SU-DHL-6 (cell line): ENCODE measurements at regions not wholly inside any gene's neighbourhood (a gene's known extent, or its start where the extent isn't known, plus 50 kb on each side); places are given as distances from the start of the nearest gene placed in this dataset.

ENCODE experiments used
- H2AFZ ChIP-seq: fragments of 200-600 bp; sonication (generic); 2 replicates; pipeline ENCODE4 v1.6.1; 2014; ENCODE audit warnings: low read depth, mild to moderate bottlenecking, moderate library complexity, mixed read lengths, antibody characterized with exemption, low read length; ENCODE audit not compliant: severe bottlenecking
- H3F3A ChIP-seq: fragments of 200-600 bp; shearing (Covaris generic); 2 replicates; pipeline ENCODE4 v1.6.0; 2016; ENCODE audit warnings: antibody characterized with exemption, mild to moderate bottlenecking; ENCODE audit not compliant: insufficient read depth
- H3K27ac ChIP-seq: fragments of 200-600 bp; sonication (generic); 2 replicates; pipeline ENCODE4 v1.5.1; 2016; ENCODE audit warnings: low read depth, mild to moderate bottlenecking, low read length, moderate library complexity, mixed read lengths
- H3K27me3 ChIP-seq: fragments of 200-600 bp; sonication (generic), shearing (Covaris generic); 2 replicates; pipeline ENCODE4 v1.6.0; 2014; ENCODE audit warnings: mild to moderate bottlenecking, low read length
- H3K36me3 ChIP-seq: fragments of 200-600 bp; sonication (generic); 2 replicates; pipeline ENCODE4 v1.6.1; 2014; ENCODE audit warnings: mild to moderate bottlenecking, low read length, mixed read lengths
- H3K4me2 ChIP-seq: fragments of 300-600, 200-600 bp; shearing (Covaris generic), sonication (generic); 2 replicates; pipeline ENCODE4 v1.6.0; 2014; ENCODE audit warnings: low read length, low read depth, mild to moderate bottlenecking; ENCODE audit not compliant: poor library complexity, severe bottlenecking
- H3K4me3 ChIP-seq: fragments of 200-600 bp; sonication (generic); 2 replicates; pipeline ENCODE4 v1.5.1; 2014; ENCODE audit warnings: antibody characterized with exemption, low read length, mild to moderate bottlenecking, mixed read lengths; ENCODE audit not compliant: insufficient read depth, poor library complexity, severe bottlenecking
- H3K79me2 ChIP-seq: fragments of 200-600 bp; sonication (generic); 2 replicates; pipeline ENCODE4 v1.6.1; 2014; ENCODE audit warnings: mild to moderate bottlenecking, low read length, moderate library complexity; ENCODE audit not compliant: insufficient read depth
- H3K9ac ChIP-seq: fragments of 200-600 bp; sonication (generic); 2 replicates; pipeline ENCODE4 v1.7.0; 2014; ENCODE audit warnings: mild to moderate bottlenecking, low read length
- H3K9me2 ChIP-seq: fragments of 200-600 bp; sonication (generic); replicated peaks from 2 replicates; pipeline ENCODE4 v1.6.1; 2014; ENCODE audit warnings: low read length; ENCODE audit not compliant: insufficient read depth
- H3K9me3 ChIP-seq: fragments of 200-600 bp; sonication (generic); 2 replicates; pipeline ENCODE4 v1.6.1; 2014; ENCODE audit warnings: low read length, mixed read lengths; ENCODE audit not compliant: insufficient read depth
- H4K20me1 ChIP-seq: fragments of 200-600 bp; sonication (generic); 2 replicates; pipeline ENCODE4 v1.6.1; 2014; ENCODE audit warnings: low read depth, mild to moderate bottlenecking, antibody characterized with exemption, low read length, moderate library complexity, mixed read lengths
- CTCF ChIP-seq: fragments of 200-600 bp; sonication (generic); IDR thresholded peaks from one replicate; pipeline ENCODE4 v1.5.1; 2017; ENCODE audit warnings: antibody characterized with exemption, mild to moderate bottlenecking, low read length, moderate library complexity; ENCODE audit not compliant: insufficient read depth, poor library complexity, severe bottlenecking
- EZH2phosphoT487 ChIP-seq: fragments of 200-600 bp; sonication (generic), shearing (Covaris generic); conservative IDR thresholded peaks from 2 replicates; pipeline ENCODE4 v1.6.1; 2018; ENCODE audit warnings: mild to moderate bottlenecking, antibody characterized with exemption, low read length, moderate library complexity, mixed read lengths

- H4K20me1 ChIP-seq: no peaks in the 10 kb centered on the region
- TF ChIP-seq CTCF (no peak), EZH2phosphoT487 (no peak)
- H3K36me3 ChIP-seq: no peaks in the 10 kb centered on the region
- H3K4me2 ChIP-seq: no peak overlapping the region
- no peak overlapping the region for H3K27ac ChIP-seq
- H3K79me2 ChIP-seq: no peaks in the 10 kb centered on the region
- H3K9me3 ChIP-seq: no peaks in the 10 kb centered on the region
- H3K9ac ChIP-seq: no peak overlapping the region
- H3F3A ChIP-seq: no peaks in the 10 kb centered on the region
- no peaks in the 10 kb centered on the region for H3K27me3 ChIP-seq
- no peak overlapping the region for H2AFZ ChIP-seq
- no peaks in the 10 kb centered on the region for H3K9me2 ChIP-seq
- H3K4me3 ChIP-seq: no peak overlapping the region
Observed at GRCh38 chr2:403682-404081, 115.8 kb upstream of the ALKAL2 start.

GRCh38 chr2:402721-403120 is 114.8 kb upstream of the ALKAL2 start:
- H3K79me2 ChIP-seq: no peaks in the 10 kb centered on the region
- TF ChIP-seq CTCF (no peak), EZH2phosphoT487 (no peak)
- H3F3A ChIP-seq: no peaks in the 10 kb centered on the region
- no peaks in the 10 kb centered on the region for H3K9me2 ChIP-seq
- no peak overlapping the region for H3K27ac ChIP-seq
- H3K9ac ChIP-seq: no peak overlapping the region
- H3K27me3 ChIP-seq: no peaks in the 10 kb centered on the region
- no peak overlapping the region for H2AFZ ChIP-seq
- no peaks in the 10 kb centered on the region for H4K20me1 ChIP-seq
- no peak overlapping the region for H3K4me3 ChIP-seq
- no peak overlapping the region for H3K4me2 ChIP-seq
- H3K9me3 ChIP-seq: no peaks in the 10 kb centered on the region
- no peaks in the 10 kb centered on the region for H3K36me3 ChIP-seq

- no peaks in the 10 kb centered on the region for H3K9me2 ChIP-seq
- no peaks in the 10 kb centered on the region for H3K79me2 ChIP-seq
- no peak overlapping the region for H2AFZ ChIP-seq
- H4K20me1 ChIP-seq: no peaks in the 10 kb centered on the region
- TF ChIP-seq CTCF: no peak
- no peak for TF ChIP-seq EZH2phosphoT487
- H3F3A ChIP-seq: no peaks in the 10 kb centered on the region
- H3K36me3 ChIP-seq: no peaks in the 10 kb centered on the region
- no peaks in the 10 kb centered on the region for H3K9me3 ChIP-seq
- H3K4me2 ChIP-seq: no peak overlapping the region
- H3K4me3 ChIP-seq: no peak overlapping the region
- H3K27ac ChIP-seq: no peak overlapping the region
- H3K9ac ChIP-seq: no peak overlapping the region
- no peaks in the 10 kb centered on the region for H3K27me3 ChIP-seq
Observed at GRCh38 chr2:402206-402605, 114.3 kb upstream of the ALKAL2 start.
